GM19025 (cell line): ENCODE measurements at regions not wholly inside any gene's neighbourhood (a gene's known extent, or its start where the extent isn't known, plus 50 kb on each side); places are given as distances from the start of the nearest gene placed in this dataset.
"Not testable (repeated sequence)": the region's sequence is repeated elsewhere in the genome, so short reads cannot be mapped to it uniquely, and the experiment has no call there.

Experiments used
- ATAC-seq: cut with Tn5 transposase; IDR thresholded peaks from one replicate; pipeline ENCODE4 v1.9.1; 2021; ENCODE audit warnings: mild to moderate bottlenecking, low read depth, moderate library complexity; ENCODE audit not compliant: unreplicated experiment

DNA sequence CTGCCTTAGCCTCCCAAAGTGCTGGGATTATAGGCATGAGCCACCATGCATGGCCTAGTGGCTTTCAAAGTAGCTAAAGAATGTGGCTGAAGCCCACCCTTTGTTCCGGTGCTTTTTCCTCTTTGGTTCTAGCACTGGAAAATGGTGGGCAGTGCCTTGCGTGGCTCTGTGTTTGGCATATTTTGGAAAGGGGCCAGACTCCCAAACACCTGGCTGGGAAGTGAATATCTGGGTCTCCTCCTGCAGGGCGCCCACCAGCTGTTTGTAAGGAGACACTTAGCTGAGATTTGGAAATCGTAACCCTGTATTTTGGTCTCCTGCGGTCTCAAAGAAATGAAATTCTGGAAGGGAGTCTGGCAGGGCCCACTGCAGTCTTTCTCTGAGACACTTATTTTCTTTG lies 336.4 kb downstream of the IL20RB start:
- ATAC-seq, result no peak

DNA sequence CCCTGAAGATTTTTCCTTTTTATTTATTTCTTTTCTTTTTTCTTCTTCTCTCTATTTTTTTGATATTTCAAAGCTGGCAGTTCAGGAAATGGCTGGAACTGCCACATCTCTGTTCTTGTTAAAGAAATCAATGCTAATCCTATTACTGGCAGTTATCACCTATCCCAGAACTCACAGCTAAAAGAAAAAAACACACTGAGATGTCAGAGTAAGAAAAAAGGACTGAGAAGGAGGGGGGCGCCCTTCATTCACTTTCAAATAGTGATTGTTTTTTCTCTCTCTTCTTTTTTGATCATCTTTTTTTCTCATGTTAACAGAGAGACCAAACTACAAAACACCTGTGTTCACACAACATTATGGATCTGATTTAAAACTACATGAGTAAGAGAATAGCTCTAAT lies 337.1 kb downstream of the IL20RB start:
- ATAC-seq, result no peak

DNA sequence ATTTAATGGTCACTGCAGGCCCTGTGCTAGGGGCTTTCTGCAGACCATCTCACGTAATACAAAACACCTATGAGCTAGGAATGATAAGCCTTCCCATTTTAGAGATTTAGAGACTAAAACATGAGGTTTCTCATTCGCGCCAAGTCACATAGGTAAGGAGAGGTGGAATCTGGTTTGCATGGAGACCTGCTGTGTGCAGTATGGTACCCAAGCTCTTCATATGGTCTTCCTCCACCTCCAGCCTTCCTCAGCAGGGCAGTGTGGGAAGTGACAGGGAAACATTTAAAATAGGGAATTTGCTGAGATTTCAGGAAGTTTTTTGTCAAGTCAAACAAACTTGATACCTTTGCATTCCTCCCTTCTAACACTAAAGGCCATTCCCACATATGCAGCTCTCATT lies 337.6 kb downstream of the IL20RB start:
- ATAC-seq, result no peak

DNA sequence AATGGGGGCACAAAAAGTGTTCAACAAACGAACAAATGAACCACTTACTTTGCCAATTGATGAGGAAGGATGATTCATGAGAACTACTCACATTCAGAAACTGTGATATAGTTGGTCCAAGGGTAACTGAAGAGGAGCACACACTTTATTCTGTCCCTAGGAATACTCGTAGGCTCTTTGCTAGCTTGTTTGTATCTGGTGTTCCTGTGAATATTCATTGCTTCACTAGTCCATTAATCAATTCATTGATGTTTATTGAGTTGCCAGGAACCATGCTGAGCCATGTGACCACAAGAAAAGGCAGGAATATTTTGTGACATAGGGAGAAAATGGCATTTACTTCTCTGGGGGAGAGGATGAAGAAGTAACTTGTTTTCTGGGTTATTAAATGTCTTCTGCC lies 338.3 kb downstream of the IL20RB start:
- ATAC-seq, result no peak

DNA sequence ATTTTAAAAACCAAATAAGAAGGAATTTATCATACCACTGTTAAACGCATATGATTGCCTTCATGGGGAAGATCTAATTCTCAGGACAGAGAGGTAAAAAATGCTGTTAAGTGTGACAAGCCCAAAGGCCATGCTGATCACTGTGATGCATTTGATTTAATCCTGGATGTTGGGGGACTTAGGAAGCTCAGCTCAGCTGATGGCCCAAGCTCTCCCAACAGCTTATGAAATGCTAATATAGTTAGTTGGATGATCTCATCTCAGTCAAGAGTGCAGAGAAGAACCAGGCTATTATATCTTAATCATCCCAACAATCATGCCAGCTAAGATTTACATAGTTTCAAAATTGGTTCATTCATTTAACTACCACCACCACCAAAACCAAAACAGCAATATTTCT lies 340.0 kb downstream of the IL20RB start:
- no peak for ATAC-seq

DNA sequence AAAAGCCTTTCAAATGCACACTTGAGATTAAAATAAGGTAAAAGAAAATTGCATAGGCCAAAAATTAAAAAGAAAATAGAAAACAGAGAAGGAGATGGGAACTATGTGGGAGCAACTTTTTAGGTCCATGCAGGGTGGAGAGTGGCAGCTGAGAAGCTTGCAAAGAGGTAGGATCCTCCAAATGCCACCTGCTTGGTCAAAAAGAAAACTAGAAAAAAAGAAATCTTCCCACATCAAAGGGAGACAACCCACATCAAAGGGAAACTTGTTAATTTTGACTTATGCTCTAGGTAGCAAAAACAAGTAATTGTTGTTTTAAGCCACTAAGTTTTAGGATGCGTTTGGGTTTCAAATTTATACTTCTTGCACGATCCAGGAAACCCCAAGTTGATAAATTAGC lies 342.9 kb downstream of the IL20RB start:
- no peak for ATAC-seq

DNA sequence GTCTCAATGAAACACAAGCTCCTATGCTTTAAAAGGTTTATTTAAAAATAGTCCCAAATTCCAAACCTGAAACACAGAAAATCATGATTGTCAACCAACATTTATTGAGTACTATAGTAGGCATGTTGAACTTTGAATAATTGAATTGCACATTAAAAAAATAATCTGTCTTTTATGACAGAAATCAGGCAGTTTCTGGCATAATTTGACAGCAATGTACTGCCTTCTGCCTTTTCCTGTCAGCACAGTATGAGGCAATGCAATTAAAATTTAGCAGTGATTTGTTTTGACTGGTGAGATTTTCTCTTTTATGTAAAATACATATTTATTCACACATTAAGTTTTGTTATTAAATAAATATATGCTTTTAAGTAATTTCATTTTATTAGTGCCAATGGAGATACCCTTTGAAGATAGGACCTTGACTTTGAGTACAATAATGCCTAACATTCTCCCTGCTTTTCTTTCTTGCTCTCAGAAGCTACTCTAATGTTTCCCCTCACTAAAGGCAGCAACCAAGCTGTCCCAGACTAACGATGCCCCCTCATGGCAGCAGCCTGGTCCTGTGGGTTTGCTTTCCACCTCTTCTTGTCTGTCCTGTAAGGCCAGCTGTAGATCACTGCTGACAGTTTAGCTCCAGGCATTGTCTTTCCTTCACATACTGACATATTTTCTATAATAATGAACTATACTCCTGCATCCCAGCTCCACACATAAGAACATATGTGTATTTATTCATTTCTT lies 346.7 kb downstream of the IL20RB start:
- no peak for ATAC-seq

DNA sequence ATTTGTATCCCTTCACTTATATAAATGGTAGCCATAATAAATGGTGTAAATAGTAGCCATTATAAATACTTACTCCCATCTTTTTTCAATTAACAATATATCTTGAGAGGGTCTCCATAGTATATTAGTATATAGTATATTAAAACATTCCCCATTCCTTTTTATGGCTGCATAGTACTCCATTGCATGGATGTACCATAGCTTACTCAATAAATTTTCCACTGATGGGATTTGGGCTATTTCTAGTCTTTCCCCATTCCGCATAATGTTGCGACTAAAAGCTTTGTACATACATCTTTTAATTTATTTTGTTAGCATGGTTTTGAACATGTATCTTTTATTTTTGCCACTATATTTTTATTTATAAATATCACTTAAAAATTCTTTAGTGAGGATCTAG lies 366.3 kb downstream of the IL20RB start:
- no peak for ATAC-seq

DNA sequence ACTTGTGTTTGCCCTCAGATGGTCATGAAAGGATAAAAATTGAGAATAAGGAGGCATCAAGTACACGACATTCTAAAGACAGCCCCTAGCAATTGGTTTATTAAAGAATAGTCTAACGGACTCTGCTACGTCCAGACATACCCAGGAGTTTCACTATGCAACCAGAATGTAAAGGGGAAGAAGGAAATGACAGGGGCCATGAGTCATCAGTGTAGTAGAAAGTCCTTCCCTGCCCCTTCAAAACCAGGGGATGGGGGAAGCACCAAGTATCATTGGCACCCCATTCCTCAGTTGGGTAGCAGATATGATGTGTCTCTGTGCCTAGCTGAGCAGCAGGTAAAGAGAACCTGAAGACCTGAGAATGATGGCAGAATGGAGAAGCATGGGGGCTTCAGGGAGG lies 367.4 kb downstream of the IL20RB start:
- ATAC-seq, result peak; percentile 60

DNA sequence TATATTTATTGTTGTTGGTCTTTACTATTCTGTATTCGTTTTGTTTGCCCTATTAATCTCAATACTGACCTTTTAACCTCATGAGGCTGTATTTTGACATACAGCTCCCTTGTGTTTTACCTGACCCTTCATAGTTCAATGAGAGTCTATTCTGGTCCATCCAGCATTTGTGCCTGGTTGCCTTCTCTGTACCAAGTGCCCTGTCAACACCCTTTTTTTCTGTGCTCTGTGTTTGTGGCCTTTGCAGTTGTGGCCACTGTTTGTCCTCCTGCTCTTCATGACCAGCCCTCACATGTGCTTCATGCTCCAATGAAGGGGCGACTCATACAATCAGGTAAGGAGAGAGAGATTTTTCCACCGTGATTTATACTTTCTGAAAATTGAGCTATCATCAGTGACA lies 368.2 kb downstream of the IL20RB start:
- no peak for ATAC-seq

DNA sequence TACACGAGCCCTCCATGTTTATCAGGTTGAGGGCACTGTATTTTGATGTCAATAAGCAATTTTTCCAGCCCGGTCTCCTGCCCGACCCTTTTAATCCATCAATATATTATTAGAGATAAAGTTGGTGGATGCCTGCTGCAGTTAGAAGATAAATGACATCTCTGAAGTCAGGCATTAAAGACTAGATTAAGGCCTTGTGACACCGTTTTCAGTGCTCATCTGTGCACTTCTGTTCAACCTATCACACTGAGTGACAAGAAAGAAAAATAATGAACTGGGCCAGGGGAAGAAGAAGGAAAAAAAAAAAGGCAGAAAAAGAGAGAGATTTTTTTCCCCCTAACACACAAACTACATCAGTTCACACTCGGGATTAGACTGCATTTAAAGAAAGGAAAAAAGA lies 371.8 kb downstream of the IL20RB start:
- ATAC-seq, result no peak

DNA sequence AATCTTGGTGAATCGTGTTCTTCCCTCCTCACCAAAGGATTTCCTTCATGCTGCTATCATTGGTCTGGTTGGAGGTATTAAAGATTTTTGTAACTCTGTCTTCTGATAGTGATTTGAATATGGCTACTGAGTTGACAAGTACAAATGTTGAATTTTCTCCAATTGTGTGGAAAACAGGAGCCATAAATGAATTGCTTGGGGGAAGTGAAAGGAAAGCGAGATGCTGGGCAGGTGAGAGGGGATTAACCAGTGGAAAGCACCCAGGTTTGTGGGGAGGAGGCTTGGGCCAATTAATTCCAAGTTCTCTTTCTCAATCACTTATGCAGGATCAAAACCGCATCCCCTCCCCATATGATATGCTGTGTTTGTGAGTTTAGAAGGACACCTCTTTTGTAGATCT lies 372.5 kb downstream of the IL20RB start:
- peak; percentile 35 for ATAC-seq

DNA sequence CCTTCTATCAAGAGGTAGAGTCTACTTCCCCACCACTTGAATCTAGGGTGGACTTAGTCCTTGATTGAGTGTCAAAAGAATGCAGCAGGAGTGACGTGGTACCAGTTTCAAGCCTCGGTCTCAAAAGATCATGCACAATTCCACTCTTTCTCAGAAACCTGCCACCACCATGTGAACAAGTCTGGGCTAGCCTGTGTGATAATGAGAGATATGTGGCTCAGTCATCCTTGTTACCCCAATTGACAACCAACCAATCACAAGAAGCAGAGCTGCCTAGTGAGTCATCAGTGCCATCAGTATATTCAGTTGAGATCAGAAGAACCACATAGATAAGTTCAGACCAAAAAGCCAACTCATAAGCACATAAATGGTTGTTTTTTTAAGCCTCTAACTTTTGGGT lies 374.5 kb downstream of the IL20RB start:
- peak; percentile 49 for ATAC-seq

DNA sequence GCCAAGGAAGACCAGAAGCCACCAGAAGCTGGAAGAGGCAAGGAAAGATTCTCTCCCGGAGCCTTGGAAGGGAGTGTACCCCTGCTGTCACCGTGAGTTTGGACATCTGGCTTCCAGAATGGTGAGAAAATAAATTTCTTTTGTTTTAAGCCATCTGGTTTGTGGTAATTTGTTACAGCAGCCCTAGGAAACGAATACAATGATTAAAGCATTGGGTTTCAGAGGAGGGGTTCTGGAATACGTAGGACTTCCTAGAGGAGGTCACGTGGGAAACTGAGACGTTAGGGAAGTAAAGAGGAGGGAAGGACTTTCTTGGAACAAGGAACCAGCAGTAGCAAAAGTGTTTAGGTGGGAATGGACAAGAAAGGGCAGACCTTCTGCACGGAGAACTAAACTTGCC lies 377.7 kb downstream of the IL20RB start:
- ATAC-seq, result no peak

DNA sequence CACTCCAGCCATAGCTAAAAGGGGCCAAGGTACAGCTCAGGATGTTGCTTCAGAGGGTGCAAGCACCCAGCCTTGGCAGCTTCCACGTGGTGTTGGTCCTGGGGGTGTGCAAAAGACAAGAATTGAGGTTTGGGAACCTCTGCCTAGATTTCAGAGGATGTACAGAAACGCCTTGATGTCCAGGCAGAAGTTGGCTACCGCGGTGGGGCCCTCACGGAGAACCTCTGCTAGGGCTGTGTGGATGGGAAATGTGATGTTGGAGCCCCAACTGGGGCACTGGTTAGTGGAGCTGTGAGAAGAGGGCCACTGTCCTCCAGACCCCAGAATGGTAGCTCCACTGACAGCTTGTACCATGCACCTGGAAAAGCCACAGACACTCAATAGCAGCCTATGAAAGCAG lies 380.6 kb downstream of the IL20RB start:
- not testable (repeated sequence) for ATAC-seq

DNA sequence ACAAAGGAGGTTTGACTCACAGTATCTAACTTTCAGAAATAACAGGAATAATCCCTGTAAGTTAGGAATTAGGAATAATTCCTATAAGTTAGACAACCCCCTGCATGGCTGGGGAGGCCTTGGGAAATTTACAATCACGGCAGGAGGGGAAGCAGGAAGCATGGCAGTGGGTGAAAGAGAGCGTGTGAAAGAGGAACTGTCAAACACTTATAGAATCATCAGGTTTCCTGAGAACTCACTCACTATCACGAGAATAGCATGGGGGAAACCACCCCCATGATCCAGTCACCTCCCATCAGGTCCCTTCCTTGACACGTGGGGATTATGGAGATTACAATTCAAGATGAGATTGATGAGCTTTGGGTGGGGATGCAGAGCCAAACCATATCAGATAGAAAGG lies 385.5 kb downstream of the IL20RB start:
- ATAC-seq, result no peak

DNA sequence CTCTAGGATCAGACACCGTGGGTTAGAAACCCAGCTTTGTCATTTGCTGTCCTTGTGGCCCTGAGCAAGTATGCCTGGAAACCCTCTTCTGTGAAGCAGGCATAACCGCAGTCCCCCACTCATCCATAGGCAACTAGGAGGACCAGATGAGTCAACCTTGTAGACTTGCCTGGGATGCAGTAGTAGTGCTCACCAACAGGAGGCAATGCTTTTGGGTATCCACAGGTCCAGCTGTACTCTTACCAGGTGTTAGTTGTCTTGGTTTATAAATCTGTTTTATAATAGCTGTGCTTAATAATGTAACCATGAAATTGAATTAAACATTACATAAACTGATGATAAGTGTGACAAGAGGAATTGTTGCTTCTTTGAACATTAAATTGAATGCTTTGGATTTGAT lies 389.3 kb downstream of the IL20RB start:
- ATAC-seq, result no peak

DNA sequence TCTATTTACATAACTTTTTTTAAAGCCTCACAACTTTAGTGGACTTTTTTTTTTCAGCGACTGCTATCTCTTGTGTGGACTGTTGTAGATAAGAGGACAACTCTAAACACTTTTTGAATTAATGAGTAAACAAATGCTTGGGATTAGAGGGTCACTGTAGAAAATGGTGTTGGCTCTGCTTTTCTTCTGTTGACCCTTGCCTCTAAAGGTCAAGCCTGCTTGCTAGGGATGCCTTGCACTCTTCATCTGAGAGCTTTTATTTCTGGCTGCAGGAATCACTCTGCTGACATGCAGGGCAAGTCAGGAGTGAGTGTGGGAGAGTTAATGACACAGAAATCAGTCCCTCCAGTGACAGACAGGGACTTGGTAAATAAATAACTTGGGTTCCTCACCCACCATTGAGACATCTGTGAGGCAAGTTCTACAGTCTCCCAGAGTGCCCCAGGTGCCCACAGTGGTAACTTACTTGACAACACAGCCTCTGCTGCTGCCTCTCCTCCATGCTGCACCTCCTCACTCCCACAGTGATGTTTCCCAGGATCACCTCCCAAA lies 390.1 kb downstream of the IL20RB start:
- peak; percentile 50 for ATAC-seq

DNA sequence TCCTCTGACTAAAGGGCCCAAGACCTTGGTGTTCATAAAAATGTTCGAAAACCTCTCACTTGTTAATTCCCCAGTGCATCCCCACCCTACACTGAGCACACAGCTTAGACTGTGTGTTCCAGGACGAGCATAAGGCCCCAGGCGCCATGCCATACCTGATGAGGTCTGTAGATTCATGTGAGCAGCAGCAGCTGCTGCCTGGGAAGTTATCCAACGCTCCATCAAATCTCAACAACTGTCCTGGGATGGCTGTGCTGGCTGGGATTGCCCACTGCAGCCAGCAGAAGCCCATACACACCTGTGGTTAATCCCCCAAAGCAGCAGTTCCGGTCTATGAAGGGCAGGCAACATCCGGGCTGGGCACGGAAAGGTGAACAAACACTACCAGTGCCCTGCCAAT lies 391.2 kb downstream of the IL20RB start:
- no peak for ATAC-seq

DNA sequence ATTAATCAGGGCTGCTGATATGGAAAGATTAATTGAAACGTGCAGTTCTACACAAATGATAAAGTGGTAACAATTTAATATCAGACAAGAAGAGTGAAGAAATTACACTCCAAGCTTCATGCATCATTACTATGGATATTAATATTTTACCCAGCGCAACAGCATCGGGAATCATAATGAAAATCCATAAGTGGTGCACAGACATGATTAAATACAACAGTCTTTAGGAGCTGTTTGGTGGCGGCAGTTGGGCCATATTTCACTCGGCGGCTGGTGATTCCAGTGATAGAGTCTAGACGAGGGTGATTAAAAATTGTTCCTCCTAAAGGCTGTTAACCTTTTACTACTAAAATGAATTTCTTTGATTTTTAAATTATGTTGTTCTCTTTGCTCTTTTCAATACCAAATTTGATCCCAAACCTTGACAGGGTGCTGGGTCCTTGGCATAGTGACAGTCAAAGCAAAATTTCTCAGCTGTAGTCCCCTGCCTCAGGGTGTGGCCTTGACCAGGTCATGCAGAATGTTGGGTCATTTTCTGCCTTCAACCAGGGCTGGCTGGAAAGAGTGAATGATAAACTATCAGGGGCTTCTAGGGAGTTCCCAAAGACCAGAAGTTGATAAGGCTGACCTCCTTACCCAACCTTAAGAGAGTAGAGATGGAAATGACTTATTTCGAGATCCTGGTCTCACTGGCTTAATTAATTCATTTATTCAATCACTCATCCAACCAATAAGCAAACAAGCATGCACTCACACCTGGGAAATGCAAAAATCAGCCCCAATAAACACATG lies 392.0 kb downstream of the IL20RB start:
- ATAC-seq, result no peak

DNA sequence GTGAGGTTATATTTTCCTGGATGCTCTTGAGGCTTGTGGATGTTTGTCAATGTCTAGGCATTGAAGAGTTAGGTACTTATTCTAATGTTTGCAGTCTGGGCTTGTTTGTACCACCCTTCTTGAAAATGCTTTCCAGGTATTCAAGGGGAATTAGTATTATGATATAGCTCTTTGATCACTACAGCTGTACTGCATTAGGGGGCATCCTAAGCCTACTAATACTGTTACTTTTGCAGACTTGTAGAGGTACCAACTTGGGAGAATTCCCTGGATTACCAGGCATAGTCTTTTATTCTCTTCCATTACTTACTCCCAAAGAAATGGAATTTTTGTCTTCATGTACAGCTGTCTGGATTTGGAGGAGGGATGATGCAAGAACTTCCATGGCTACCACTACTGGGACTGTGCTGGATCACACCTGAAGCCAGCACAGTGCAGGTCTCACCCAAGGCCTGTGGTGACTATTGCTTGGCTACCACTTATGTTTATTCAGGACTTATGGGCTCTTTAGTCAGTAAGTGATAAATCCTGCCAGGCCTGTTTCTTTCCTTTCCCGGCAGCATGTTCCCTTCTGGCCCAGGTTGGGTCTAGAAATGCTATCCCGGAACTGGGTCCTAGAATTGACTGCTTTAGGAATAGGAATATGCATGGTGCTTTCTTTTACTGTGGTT lies 402.9 kb downstream of the IL20RB start:
- no peak for ATAC-seq
